ENCODE measurements at regions not wholly inside any gene's neighbourhood (a gene's known extent, or its start where the extent isn't known, plus 50 kb on each side); places are given as distances from the start of the nearest gene placed in this dataset.
A peak's percentile ranks its signal among the peaks of the same experiment; 100 is the strongest.

DNA sequence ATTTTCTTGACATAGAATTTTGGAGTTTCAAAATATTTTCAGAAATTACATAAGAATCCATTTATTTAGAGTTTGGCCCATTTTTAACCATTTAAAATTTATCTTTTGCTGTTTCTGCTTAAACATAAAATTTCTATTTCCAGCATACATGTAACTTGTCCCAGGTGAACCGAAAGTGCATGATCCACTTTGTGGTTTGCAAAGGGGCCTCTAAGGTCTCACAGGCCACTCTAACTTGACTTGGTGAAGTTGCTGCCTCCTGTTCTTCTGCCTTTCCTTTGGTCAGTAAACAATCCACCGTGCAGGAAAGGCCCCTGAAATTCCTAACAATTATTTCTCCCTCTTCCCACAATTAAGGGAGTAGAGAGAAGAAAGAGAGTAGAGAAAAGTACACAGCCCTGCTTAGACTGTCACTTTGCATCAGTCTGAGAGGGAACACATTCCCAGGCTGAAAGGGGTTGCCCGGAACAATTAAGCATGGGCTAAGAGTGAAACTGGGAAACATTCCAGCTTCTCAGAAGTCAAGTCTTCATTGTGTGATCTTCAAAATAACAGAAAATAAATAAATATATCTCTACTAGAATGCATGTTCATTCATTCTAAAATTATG lies 79.5 kb upstream of the SEMA3A start:
- DNase-seq = no peak

DNA sequence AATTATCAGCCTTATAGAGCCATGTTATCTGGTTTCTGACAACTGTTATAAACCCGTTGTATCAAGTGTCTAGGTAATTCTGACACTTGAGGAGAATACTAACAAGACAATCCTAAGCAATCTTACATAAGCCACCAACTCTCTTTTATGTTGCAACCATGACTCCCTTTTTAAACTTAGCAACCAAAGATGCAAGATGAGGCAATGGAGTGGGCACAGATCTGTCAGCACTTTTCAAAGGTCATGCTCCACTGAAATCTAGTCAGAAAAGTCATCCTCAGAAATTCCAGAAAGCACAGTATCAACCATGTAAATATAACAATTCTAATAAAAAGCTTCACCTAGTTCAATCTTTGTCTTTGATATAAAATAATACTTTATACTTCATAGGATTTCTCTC lies 77.0 kb upstream of the SEMA3A start:
- DNase-seq = no peak

DNA sequence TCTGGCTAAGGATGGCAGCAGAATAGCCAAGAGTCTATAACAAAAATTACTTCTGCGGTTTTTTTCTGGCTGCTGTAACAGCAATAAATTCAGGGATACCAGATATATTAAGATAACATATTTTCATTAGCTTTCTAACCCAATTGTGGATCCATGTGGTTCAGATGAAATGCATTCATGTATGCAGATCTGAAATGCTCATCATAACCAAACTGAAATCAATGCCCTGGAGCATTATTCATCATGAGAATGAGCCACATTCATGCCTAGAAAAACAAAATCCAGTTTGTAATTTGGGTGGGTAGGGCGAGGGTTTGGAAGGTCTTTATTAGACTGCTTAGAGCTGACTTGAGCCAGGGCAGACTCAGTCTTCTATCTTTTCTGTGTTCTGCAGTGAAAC lies 69.8 kb upstream of the SEMA3A start:
- no peak for DNase-seq

DNA sequence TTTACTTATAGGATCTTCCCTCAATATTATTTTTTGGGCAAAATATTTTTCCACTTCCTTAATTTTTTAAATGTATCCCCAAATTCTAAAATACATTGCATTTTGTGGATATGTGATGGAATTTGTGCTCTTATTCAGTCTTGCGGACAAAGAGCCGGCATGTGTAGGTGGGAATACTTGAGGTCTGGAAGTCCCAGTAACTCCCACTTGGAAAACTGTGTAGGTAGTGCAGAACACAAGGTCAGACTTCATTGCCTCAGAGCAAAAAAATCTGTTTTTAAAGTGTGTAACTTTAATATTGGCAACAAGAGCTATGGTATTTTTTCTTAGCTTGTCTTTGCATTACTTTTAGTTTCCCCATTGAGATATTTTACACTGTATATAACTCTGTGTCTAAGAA lies 68.5 kb upstream of the SEMA3A start:
- DNase-seq = no peak

DNA sequence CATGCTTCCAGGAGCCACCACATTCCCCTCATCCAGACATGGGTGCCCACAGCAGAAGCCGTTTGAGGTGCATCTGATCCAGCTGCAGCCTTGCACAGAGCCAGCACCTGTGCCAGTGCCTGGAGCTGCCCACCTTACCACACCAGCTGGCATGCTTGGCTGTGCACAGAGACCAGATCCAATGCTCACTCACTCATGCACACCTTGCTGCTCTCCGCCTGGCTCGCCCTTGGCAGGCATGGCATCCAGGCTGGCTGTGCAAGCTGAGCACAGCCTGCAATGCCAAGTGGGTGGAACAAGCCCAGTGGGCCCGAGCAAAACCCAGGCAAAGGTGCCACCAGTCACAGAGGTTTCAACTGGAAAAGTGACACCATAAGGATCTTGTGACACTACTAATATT lies 66.9 kb upstream of the SEMA3A start:
- no peak for DNase-seq

DNA sequence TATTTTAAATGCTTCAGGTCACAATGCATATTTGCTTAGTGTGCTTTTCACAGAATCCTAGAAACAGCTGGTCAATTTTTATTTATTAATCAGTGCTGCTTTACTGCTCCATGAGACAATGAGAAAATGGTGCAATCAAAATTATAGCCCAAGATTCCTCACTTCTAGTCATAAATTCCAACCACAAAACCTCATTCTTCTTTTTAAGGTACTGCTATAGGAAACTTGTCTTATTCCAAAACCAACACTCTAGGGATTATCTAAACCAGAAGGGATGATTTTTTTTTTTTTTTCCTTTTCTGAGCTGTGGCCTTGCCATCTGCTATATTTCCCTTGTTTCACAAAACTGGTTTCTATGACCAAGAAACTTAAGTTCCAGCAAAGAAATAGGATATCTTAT lies 64.0 kb upstream of the SEMA3A start:
- DNase-seq = no peak

DNA sequence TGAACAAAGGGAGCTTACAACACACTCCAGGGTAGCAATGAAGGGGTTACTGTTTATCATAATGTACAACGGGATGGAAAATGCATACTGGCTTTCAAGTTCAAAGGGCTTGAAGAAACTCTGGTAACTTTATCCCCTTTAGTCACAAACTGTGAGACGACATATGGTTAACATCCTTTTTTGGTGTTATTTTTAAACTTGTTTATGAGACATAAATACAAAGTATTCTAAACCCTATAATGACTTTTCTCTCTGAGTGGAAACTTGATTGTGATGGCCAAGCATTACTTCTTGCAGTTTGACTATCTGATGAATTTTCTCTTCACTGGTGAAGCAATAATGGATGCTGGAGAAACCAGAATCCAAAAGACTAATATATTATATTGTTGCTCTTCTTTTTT lies 62.0 kb upstream of the SEMA3A start:
- no peak for DNase-seq

DNA sequence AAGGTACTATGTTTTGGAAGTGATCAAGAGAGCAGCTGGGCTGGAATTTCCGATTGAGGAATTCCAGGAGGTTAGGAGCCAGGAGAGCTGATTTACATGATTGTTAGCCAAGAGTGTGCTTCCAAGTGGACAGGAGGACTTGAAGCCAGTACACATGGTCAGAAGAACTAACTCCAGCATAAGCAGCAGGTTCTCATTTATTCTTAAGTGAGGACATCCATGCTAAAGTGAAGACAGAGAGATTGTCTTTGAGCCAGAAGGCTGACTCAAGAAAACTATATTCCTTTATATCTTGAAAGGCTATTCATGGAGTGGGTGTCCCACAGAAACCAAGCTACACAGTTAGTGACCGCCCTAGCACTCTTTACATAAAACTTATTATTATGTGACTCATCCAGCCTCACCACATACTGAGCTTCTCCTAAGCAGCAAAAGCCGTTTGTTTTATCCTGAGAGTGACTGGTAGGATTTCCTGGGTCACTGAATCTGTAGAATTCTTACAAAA lies 56.7 kb upstream of the SEMA3A start:
- no peak for DNase-seq

DNA sequence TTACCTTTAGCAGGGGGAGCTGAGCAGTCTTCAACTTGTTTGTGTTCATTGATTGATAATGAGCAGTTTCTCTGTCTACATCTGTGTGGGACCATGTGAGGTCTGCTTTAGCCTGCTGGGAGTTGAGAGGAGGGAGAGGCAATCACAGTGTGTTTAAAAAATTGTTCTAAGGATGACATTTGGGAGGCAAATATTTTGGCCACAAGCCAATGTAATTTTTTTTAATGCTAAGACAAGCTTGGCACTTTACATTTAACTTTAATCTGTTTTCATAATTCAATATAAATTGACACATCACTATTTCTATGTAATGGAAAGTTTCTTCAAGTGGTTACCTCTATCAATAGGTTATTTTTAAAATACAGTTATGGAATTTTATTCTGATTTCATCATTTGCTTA lies 55.9 kb upstream of the SEMA3A start:
- DNase-seq = no peak

DNA sequence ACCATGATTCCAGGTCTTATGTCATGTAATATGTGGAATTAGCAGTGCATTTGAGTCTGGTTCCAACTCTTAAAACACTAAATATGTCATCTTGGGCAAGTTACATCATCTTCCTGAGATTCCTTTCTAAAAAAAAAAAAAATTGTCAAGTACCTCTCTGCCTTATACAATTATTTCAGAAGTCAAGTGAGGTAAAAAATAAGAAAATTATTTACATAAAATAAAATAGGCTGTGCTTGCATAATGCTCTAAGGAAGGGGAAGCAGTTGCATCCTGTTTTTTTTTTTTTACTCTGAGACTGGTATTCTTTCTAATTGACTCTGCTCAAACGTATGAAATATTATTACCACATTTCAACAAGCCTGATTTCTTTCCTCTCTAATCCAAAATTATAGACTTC lies 55.1 kb upstream of the SEMA3A start:
- no peak for DNase-seq

DNA sequence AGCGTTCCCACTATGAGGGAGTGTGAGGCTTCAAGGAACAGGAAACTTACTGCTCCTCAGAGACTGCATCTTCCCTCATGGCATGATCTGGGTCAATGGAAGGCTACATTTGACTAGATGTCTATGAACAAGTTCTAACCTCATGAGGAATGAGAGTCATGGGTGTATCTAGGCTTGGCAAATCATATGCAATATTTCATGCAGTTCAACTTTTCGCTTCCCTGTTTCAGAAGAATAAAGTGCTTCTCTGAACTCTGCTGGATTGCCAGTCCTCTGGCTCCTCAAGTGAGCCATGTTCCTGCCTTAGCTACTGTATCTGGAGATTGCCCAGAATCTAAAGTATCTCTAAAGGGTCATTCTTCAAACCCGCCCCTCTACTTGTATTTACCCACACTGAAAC lies 54.3 kb upstream of the SEMA3A start:
- DNase-seq = no peak

DNA sequence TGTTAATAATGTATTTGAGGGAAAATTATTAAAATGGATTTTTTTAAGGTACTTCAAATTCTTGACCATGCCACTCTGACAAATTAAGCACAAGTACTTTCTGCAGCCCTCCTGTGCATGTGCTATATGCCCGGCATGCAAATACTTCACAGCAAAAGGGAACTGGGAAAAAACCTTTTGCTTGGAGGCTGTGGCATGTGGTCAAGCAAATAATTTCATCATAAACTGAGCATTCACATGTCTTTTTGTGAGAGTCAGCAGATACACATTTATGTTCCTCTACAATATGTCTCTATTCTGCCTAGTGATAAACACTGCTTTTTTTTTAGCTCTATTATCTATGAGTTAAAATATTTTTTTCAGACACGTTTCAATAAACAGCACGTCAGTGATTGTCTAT lies 53.7 kb upstream of the SEMA3A start:
- peak; percentile 31 for DNase-seq

DNA sequence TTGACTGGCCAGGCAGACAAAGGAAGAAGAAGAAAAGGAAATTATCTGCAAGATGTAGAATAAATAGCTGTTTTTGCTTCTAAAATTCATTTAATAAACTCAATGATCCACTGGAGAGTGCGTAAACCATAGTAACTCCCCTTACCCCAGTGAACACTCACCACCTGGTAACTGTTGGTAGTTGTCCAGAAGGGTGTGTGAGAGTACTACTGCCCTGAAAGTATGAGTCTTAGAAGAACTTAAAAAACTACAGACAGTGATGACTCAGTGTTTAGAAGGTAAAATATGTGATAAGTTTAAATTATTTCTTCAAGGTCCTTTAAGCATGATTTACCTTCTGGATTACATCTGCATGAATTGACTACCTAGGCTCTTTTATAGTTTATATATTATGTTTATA lies 53.0 kb upstream of the SEMA3A start:
- no peak for DNase-seq

DNA sequence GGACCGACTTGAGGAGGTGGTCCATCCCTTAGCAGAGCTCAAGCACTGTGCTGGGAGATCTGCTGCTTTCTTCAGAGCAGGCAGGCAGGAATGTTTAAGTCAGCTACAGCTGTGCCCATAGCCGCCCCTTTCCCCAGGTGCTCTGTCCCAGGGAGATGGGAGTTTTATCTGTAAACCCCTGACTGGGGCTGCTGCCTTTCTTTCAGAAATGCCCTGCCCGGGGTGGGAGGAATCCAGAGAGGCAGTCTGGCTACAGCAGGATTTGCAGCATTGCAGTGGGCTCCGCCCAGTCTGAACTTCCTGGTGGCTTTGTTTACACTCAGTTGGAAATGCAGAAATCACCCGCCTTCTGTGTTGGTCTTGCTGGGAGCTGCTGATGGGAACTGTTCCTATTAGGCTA lies 51.2 kb upstream of the SEMA3A start:
- no peak for DNase-seq
